GM21619 (cell line): ENCODE measurements at regions not wholly inside any gene's neighbourhood (a gene's known extent, or its start where the extent isn't known, plus 50 kb on each side); places are given as distances from the start of the nearest gene placed in this dataset.

Source experiments
- ATAC-seq: cut with Tn5 transposase; IDR thresholded peaks from one replicate; pipeline ENCODE4 v1.9.1; 2021; ENCODE audit not compliant: unreplicated experiment

GRCh38 chr2:116645155-116645554 is 1169.3 kb upstream of the DDX18 start:
- no peak for ATAC-seq

GRCh38 chr2:116668691-116669090 is 1145.8 kb upstream of the DDX18 start:
- ATAC-seq = no peak

- ATAC-seq = no peak
Observed at GRCh38 chr2:116669782-116670181, 1144.7 kb upstream of the DDX18 start.

GRCh38 chr2:116674188-116674587 is 1140.3 kb upstream of the DDX18 start:
- no peak for ATAC-seq

- ATAC-seq = no peak
Observed at GRCh38 chr2:116676776-116677175, 1137.7 kb upstream of the DDX18 start.

- ATAC-seq = no peak
Observed at GRCh38 chr2:116680256-116680936, 1134.1 kb upstream of the DDX18 start.

GRCh38 chr2:116687371-116687770 is 1127.1 kb upstream of the DDX18 start:
- no peak for ATAC-seq

GRCh38 chr2:116692988-116693387 is 1121.5 kb upstream of the DDX18 start:
- no peak for ATAC-seq

GRCh38 chr2:116696223-116696622 is 1118.3 kb upstream of the DDX18 start:
- no peak for ATAC-seq

GRCh38 chr2:116696903-116697302 is 1117.6 kb upstream of the DDX18 start:
- ATAC-seq = no peak

- ATAC-seq = no peak
Observed at GRCh38 chr2:116706396-116706795, 1108.1 kb upstream of the DDX18 start.

GRCh38 chr2:116716038-116716437 is 1098.5 kb upstream of the DDX18 start:
- no peak for ATAC-seq

- no peak for ATAC-seq
Observed at GRCh38 chr2:116716444-116716843, 1098.0 kb upstream of the DDX18 start.

- no peak for ATAC-seq
Observed at GRCh38 chr2:116717832-116718231, 1096.7 kb upstream of the DDX18 start.

GRCh38 chr2:116718451-116718850 is 1096.0 kb upstream of the DDX18 start:
- ATAC-seq = no peak

GRCh38 chr2:116719836-116720235 is 1094.7 kb upstream of the DDX18 start:
- ATAC-seq = no peak

- ATAC-seq = no peak
Observed at GRCh38 chr2:116724550-116724949, 1089.9 kb upstream of the DDX18 start.

GRCh38 chr2:116732322-116732721 is 1082.2 kb upstream of the DDX18 start:
- ATAC-seq = no peak

- ATAC-seq = no peak
Observed at GRCh38 chr2:116733699-116734098, 1080.8 kb upstream of the DDX18 start.

- no peak for ATAC-seq
Observed at GRCh38 chr2:116737951-116738350, 1076.5 kb upstream of the DDX18 start.

GRCh38 chr2:116747103-116747502 is 1067.4 kb upstream of the DDX18 start:
- no peak for ATAC-seq

GRCh38 chr2:116749994-116750393 is 1064.5 kb upstream of the DDX18 start:
- ATAC-seq = no peak

GRCh38 chr2:116754381-116755101 is 1060.0 kb upstream of the DDX18 start:
- no peak for ATAC-seq
